Amniotic epithelial cell (primary cell): ENCODE measurements at regions not wholly inside any gene's neighbourhood (a gene's known extent, or its start where the extent isn't known, plus 50 kb on each side); places are given as distances from the start of the nearest gene placed in this dataset.
"Not testable (repeated sequence)": the region's sequence is repeated elsewhere in the genome, so short reads cannot be mapped to it uniquely, and the experiment has no call there.

Experiments used
- DNase-seq: peaks from one replicate; pipeline ENCODE4 v3.0.0-alpha.2; 2010; ENCODE audit warnings: low read depth

DNA sequence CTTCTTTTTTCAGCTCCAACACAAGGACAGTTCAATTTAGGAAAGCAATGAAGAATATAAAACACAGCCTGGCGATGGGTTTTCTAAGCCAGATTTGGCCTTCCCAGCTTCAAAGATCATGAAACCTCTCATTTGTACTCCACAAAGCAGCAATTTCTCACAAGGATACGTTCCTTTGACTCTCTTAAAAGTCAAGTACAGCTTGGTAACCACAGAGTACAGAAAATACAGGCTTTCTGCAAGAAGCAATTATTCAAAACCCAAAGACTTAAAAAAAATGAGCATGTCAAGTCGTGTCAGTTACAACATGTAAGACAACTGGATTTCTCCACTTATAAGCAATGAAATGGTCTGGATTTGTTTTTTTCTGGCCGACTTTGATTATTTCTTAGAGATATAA, 321.4 kb downstream of the FGFR2 start:
- no peak for DNase-seq

DNA sequence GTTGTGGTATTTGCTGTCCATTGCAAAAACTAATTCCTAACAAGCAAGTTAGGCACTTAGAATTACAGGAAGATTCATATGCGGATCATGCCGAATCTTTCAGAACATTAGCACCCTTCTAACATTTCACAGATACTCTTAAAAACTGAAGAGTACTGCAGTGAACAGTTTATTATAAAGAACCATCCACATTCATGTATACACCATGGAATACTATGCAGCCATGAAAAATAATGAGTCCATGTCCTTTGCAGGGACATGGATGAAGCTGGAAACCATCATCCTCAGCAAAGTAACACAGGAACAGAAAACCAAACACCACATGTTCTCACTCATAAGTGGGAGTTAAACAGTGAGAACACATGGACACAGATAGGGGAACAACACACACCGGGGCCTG, 319.9 kb downstream of the FGFR2 start:
- not testable (repeated sequence) for DNase-seq

DNA sequence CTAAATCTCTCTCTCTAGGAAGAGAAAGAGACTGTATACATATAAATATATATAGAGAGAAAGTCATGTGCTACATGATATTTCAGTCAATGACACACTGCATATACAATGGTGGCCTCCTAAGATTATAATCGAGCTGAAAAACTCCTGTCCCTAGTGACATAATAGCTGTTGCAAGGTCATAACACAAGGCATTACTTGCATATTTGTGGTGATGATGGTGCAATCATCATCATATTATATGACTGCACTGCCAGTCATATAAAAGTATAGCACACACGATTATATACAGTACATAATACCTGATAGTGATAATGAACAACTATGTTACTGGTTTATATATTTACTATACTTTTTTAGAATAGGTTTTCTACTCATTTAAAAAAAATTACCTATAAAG, 316.7 kb downstream of the FGFR2 start:
- DNase-seq = no peak

DNA sequence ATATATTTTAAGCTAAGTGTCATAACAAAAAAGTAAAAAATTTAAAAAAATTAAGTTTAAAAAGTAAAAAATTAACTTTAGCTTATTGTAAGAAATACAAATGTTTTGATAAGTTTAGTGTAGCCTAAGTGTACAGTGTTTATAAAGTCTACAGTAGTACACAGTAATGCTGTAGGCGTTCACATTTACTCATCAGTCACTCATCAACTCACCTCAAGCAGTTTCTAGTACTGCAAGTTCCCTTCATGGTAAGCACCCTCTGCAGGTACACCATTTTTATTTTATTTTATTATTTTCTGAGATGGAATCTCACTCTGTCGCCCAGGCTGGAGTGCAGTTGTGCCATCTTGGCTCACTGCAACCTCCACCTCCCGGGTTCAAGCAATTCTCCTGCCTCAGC, 316.0 kb downstream of the FGFR2 start:
- no peak for DNase-seq

DNA sequence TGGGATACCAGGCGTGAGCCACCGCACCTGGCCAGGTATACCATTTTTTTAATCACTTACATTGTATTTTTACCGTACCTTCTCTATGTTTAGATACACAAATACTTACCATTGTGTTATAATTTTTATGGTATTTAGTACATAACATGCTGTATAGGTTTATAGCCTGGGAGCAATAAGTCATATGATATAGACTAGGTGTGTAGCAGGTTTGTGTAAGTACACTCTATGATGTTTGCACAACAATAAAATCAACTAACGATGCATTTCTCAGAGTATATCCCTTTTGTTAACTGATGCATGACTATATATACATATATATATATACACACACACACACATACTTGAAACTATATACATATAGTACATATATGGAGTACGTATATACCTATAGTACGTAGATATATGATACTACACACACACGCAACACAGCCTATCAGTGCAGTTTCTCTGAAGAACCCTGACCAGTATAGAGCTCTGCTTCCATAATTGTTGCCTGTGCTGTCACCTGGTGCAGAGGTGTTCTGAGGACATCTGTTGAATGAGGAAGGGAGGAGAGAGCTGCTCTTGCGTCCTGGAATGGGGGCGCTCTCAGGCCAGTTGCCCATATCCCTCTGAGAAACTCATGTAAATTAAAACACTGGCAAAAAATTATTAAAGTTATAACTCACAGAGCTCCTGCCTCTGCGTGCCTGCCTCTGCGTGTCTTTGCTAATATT, 315.3 kb downstream of the FGFR2 start:
- no peak for DNase-seq

DNA sequence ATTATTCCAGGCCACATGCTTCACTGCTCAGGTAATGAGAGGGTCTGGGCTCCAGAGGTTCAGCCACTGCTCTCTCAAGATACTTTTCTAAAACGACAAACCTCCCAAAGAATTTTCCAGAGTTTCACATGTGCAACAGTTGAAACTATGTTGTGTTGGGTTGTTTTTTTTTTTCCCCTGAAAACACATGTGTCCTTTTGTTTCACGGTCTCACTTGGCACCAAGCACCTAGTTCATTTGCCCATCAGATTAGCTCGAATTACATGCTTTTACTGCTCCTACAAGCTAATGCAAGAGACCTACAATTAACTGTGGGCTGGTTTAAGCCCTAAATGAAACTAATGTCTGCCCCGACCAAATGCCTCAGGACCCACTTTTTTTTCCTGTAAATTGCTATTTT, 313.3 kb downstream of the FGFR2 start:
- DNase-seq = no peak

DNA sequence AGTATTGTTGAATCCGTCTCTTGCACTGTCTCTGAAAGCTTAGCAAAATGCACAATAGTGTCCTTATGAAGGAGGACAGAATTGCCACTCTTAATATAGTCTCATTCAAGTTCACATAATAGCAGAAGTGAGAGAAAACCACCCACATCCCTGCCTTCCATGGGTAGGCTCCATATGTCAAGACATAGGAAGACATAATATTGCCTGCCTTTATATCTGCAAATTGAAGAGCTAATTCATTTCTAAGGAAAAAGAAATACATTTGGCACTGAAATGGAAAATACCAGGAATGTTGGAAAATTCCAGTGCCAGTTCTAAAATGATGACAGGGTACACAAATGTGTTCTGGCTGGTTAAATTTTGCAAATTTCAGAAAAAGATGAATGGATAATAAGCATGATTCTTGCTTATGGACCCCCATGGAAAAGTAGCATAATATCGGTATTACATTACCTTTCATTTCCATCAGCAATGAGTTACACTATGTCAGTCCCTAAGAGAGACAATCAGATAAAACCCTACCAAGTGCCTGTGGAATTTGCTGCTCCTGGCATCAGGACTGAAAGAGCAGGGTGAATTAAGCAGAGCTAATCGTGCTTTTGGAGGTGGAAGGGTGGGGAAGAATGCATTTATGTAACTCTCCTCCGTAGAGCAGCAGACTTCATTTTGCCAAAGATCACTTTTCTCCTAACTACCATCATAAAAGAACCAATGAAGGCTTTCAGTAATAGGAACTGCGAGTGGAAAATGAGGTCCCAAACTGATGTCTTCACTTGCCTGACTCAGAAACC, 312.6 kb downstream of the FGFR2 start:
- DNase-seq = no peak

DNA sequence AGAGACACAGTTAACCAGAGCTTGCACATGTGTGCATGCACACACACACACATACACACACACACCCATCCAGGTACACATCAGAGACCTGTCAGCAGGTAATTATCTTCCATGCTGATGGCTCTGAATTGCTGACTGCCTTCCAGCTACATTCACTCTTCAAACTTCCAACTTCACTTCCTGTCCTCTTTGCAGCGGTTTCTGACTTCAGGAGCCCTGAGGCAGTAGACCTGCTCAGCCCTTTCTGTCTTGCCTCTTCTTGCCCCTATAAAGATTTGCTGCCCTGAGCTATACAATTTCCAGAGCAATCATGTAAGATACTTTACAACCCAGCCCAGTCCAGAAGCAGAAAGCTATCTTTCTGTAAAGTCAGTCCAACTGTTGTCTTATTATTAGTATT, 310.2 kb downstream of the FGFR2 start:
- DNase-seq = no peak

DNA sequence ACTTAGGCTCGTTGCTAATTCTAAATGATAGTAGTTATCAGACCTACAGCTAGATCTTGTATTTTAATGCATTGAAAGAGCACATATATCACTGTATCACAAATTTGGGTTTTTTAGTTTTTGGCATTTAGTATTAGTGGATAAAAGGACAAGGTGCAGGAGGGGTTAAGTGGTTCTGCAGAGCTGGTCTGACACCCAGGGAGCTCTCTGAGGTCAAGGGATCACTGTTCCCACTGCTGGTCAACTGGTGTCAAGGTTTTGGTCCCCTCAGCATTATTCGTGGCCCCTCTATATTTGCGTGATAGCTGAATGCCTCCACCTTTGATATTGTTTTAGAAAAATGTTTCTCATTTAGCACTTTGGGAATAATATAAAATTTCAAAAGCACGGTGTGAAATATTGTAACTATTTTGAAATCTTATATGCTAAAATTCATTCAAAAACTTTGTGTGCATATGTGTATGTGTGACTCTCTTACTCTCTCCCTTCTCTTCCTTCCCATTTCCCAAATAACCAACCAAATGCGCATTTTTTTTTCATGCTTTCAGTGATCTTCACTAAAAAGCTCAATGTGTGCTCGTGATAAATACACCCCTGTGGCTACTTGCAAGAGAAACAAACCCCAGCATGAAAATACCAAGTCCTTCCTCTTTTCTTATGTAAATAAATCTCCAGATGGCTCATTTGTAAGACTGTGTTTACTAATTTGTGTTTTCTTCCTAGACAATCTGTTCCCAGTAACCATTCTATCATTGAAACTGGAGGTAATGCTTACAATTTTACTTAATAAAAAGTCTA, 309.2 kb downstream of the FGFR2 start:
- DNase-seq = no peak

DNA sequence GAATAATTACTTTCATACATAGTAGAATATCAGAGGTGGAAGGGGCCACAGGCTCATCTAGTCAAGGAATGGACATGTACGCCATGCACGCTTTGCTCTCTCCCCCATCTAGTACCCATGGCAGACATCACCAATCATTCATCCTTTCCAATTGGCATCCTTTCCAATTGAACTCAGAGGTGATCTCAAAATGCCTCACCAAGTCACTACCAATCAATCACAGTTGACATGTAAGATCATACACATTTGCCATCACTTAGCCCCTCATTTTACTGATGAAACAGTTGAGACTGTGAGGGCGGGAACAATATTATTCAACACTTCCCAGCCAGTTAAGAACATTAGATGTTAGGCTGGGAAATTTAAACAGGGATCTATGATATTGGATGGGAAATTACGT, 308.4 kb downstream of the FGFR2 start:
- no peak for DNase-seq

DNA sequence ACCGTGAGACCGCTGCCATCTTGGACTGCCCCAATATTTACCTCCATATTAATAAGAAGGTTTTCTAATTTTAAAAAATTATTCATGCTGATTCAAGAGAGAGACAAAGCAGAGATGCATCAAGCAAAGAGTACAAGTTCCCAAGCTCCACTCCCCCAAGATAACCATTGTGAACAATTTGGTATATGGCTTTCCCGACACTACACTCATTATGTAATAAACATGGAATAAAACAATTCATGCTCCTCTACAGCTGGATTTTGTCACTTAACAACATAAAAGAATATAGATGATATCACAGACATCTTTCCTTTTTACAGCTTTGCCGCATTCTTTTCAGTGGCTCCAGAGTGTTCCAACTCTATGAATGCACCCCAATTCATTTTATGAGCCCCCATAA, 307.6 kb downstream of the FGFR2 start:
- DNase-seq = no peak

DNA sequence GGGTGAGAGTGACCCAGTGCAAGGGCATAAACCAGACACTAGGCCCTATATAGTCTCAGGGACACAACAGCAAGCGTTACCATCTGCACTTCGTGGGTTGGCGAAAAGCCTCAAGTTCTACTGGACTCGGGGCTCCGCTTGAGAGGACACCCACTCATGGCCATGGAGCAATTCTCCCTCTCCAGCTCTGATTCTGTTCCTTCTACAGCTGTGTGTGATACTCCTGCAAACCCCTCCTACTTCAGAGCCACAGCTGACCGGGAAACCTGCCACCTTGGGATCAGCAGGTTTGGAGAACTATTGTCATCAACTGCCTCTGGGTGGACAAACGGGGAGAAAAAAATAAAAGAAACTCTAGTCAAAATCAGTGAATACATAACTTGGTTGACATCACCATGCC, 306.9 kb downstream of the FGFR2 start:
- no peak for DNase-seq

DNA sequence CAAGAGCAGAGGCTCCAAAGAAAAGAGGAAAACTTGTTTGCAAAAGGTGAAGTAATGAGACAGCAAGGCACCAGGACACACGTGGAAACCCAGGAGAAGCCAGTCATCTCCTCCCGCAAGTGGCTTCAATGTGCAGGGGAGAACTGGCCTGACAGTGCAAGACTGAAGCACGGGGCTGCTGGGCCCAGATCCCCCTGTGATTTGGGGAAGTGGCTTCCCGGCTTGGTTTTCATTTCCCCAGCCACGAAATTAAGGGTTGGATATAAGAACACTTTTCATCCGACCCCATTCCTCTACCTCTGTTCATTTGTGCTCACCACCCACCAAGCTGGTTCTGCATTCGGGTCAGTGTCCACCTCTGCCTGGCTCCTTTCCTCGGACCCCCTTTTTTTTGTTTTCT, 306.4 kb downstream of the FGFR2 start:
- no peak for DNase-seq

DNA sequence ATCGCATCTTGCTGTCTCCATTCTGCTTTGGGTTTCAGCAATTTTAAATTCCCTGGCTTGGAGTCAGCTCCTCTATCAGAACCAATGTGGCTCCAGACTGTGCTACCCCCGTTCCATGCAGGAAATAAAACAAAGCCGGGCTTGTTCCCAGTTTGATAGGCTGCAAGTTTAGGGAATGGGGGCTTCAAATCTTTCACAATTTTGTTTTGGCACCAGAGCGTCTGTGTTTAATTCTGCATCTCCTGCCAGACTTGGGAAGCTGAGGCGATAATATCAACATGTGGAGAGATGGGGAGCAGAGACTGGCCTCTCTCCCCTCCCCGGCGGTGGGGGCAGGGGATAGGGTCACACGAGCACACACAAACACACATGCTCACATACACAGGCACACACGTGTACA, 305.9 kb downstream of the FGFR2 start:
- DNase-seq = no peak

DNA sequence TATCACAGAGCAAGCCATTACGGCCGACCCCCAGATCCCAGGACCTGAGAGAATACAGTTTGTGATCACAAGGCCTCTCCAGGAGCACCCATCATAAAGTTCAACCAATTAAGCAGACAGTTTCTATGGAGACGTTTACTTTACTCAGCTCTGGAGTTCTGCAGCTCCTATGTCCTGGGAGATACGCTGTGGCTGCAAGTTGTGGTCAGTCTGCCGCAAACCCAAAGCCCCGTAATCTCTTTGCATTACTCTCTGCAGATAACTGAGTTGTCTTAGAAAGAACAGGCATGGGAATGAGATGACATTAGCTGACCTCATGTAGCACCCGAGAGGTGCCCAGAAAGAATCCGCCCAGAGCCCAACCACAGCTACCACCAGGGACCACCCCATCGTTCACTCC, 305.1 kb downstream of the FGFR2 start:
- no peak for DNase-seq

DNA sequence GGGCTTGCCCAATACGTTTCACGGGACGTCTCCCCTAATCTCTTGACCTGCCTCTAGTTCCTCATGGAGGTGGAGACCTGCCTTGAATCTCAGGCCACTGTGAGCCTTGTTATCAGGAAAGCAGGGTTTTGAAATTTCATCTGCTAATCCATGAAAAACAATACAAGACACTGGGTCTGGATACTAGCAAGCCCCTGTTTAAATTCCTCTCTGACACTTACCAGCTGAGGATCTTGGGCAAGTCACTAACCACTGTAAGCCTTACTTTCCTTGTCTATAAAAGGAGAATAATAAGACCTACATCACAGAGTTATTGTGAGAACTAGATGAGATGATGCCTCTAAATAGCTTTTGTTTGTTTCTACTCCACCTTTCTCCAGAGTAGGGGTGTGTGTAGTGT, 303.6 kb downstream of the FGFR2 start:
- no peak for DNase-seq

DNA sequence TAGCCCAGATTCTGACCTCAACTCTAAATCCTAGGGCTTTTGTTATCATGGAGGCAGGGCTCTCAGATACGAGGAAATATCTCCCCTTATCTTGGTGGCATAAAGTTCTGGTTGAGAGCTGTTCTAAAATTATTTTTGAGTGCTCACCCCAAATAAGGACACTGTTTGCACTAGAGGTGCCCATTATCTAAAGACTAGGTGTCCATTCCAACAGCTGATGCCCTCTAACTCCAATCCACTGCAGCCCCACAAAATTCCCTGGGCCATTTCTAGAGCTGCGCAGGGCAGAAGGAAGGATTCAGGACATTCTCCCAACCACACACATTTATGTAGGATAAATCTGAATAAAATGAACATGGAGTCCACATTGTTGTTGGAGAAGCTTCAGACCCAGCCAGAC, 301.9 kb downstream of the FGFR2 start:
- no peak for DNase-seq

DNA sequence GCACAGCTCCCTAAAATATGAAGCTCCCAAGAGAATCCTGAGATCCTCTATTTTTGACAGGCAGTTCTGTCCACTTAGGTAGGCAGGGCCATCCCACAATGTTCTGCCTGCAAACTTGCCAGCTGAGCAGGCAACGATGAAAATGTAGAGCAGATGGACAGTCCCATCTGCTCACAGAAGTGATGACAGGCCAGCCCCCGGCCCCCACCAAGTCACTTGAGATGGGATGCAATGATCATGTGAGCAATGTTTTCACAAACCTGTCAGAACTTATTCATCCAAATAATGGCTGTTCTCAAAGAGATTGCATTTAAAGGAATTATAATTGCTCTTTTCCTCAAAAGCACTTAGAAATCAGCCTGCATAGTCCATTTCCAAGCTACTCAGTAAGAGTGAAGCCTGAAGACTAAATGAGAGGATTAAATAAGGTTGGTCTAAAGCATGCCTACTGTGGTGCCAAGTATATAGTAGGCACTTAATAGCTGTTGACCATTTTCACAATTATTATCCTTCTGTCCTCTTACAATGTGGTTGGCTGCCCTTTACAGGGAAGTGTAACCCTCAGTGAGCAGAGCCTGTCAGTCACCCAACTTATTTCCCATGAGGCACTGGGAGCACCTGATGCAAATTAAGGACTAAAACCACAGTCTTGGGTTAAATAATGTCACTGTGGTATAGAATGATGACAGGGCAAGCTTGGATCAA, 301.2 kb downstream of the FGFR2 start:
- DNase-seq = no peak

DNA sequence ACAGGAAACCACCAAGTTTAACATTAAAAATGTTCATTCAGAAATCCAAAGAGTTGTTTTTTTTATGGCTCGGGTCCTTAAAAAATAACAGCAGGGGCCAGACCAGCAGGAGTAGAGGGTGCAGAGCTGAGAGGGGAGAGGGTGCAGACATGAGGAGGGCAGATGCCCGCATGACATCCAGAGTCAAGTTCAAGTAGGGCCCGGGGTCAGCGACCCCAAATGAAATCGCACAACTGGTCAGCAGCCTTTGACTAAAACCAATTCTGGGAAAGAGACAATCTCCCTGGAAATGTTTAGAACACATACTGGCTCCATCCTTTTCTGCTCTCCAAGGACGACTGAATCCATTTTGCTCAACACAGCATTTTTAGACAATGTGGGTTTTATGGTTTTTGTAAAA, 297.5 kb downstream of the FGFR2 start:
- no peak for DNase-seq

DNA sequence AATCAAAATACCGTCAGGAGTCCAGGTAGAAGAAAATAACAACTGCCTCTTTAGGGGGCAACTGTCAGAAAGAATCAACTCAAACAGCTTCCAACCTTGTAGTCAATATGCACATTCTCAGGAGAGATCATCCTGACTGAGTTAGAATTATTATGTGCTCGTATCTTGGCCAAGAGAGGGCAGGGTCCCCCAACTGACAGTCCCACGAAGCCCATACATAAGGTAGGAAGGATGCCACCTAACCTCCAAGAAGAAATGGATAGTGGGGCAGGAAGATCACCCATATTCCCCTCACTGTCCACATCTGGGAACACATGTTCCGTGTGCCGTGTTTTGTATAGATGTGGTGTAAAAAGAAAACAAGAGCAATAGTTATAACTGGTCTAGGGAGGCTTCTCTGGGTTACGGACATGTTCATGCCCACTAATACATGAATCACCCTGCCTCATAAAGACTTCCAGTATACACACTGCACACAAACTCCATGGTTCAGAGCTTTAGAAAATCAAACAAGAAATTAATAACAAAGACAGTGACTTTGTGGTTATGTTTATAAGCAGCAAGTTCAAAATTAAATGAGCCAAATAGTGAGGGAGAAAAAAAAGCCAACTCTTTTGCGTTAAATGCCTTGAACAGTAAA, 295.6 kb downstream of the FGFR2 start:
- DNase-seq = no peak

DNA sequence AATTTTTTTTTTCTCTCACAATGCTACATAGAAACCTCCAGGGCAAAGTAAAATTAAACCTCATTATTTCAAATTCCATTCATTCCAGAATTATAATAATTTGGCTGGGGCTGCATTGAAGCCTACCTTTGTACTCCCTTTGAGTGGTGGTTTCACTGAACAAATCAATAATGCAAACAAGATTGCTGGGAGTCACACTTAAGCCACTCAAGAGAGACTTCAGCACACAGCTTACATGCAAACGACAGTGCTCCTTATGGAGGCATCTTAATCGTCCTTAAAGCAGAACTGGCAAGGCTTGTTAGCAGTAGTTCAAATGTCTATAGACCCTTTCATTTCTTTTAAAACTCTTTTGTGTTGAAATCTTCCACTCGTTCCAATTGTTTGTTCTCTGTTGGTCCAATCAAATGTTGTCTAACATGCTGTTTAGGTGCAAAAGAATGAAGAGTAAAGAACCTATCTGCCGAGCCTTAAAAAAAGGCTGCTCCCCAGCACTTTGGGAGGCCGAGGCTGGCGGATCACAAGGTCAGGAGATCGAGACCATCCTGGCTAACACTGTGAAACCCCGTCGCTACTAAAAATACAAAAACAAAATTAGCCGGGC, 294.9 kb downstream of the FGFR2 start:
- no peak for DNase-seq

DNA sequence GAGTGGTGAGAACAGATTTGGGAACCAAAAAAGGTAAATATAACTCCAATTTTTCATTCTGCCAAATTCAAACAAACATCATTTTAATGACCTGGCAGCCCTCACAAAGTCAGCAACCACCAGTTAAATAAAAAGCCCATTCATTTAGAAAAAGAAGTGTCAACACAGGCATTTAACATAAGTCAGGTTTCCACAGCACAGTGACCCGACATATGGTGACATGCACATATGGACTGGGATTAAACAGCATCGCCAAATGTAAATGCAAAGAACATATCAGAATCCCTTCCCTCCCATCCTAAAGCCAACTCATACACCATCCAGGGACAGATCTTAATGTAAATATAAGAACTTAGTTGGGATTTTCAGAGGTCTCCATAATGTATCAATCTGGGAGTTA, 293.2 kb downstream of the FGFR2 start:
- DNase-seq = no peak
